HG03575 (cell line): ENCODE measurements at regions not wholly inside any gene's neighbourhood (a gene's known extent, or its start where the extent isn't known, plus 50 kb on each side); places are given as distances from the start of the nearest gene placed in this dataset.
A peak's percentile ranks its signal among the peaks of the same experiment; 100 is the strongest.
"Not testable (repeated sequence)": the region's sequence is repeated elsewhere in the genome, so short reads cannot be mapped to it uniquely, and the experiment has no call there.

Experiments
- ATAC-seq: cut with Tn5 transposase; IDR thresholded peaks from one replicate; pipeline ENCODE4 v1.9.1; 2021; ENCODE audit not compliant: unreplicated experiment, insufficient number of reproducible peaks, low FRiP score; ENCODE audit errors: extremely low read depth

- ATAC-seq, result peak; percentile 92
These were observed 135.2 kb upstream of the KCTD7 start for GRCh38 chr7:66493235-66494205.

- no peak for ATAC-seq
These were observed 131.3 kb upstream of the KCTD7 start for GRCh38 chr7:66497346-66497745.

- no peak for ATAC-seq
These were observed 128.6 kb upstream of the KCTD7 start for GRCh38 chr7:66500087-66500486.

GRCh38 chr7:66502230-66503035 lies 126.2 kb upstream of the KCTD7 start:
- no peak for ATAC-seq

GRCh38 chr7:66503036-66503370 lies 125.7 kb upstream of the KCTD7 start:
- no peak for ATAC-seq

- no peak for ATAC-seq
These were observed 125.1 kb upstream of the KCTD7 start for GRCh38 chr7:66503551-66504031.

- no peak for ATAC-seq
These were observed 124.5 kb upstream of the KCTD7 start for GRCh38 chr7:66504131-66504530.

- no peak for ATAC-seq
These were observed 123.7 kb upstream of the KCTD7 start for GRCh38 chr7:66505009-66505408.

GRCh38 chr7:66505531-66506451 lies 122.9 kb upstream of the KCTD7 start:
- ATAC-seq, result no peak

- ATAC-seq, result not testable (repeated sequence)
These were observed 122.0 kb upstream of the KCTD7 start for GRCh38 chr7:66506703-66507102.

- no peak for ATAC-seq
These were observed 120.9 kb upstream of the KCTD7 start for GRCh38 chr7:66507764-66508296.

- no peak for ATAC-seq
These were observed 120.2 kb upstream of the KCTD7 start for GRCh38 chr7:66508431-66508830.

- no peak for ATAC-seq
These were observed 114.6 kb upstream of the KCTD7 start for GRCh38 chr7:66514050-66514449.

- no peak for ATAC-seq
These were observed 111.3 kb upstream of the KCTD7 start for GRCh38 chr7:66517212-66517909.

GRCh38 chr7:66518151-66518691 lies 110.5 kb upstream of the KCTD7 start:
- no peak for ATAC-seq

- ATAC-seq, result no peak
These were observed 107.0 kb upstream of the KCTD7 start for GRCh38 chr7:66521675-66522074.

GRCh38 chr7:66522518-66522917 lies 106.2 kb upstream of the KCTD7 start:
- no peak for ATAC-seq

- ATAC-seq, result no peak
These were observed 105.3 kb upstream of the KCTD7 start for GRCh38 chr7:66523409-66523808.
